Neural cell (in vitro differentiated cells): ENCODE measurements at regions not wholly inside any gene's neighbourhood (a gene's known extent, or its start where the extent isn't known, plus 50 kb on each side); places are given as distances from the start of the nearest gene placed in this dataset.
"Not testable (repeated sequence)": the region's sequence is repeated elsewhere in the genome, so short reads cannot be mapped to it uniquely, and the experiment has no call there.

Experiments used
- H2AFZ ChIP-seq: fragments of 200-600, 300-800 bp; sonication (generic), shearing (Covaris generic); 2 replicates; pipeline ENCODE4 v1.6.0; 2014; ENCODE audit warnings: low read depth, mild to moderate bottlenecking, antibody characterized with exemption, low read length, moderate library complexity
- H3F3A ChIP-seq: fragments of 200-600 bp; shearing (Covaris generic); 2 replicates; pipeline ENCODE4 v1.6.1; 2016; ENCODE audit warnings: mild to moderate bottlenecking, moderate library complexity, mixed read lengths, antibody characterized with exemption, low read length; ENCODE audit not compliant: insufficient read depth, poor library complexity, severe bottlenecking
- H3K27ac ChIP-seq: fragments of 200-600, 300-800 bp; sonication (generic), shearing (Covaris generic); 2 replicates; pipeline ENCODE4 v1.5.1; 2014; ENCODE audit warnings: mild to moderate bottlenecking, low read length, moderate library complexity
- H3K27me3 ChIP-seq: fragments of 300-800, 200-600 bp; sonication (generic), shearing (Covaris generic); 2 replicates; pipeline ENCODE4 v1.6.0; 2014; ENCODE audit warnings: mild to moderate bottlenecking, low read depth, low read length, moderate library complexity; ENCODE audit not compliant: insufficient read depth
- H3K36me3 ChIP-seq: fragments of 300-800, 200-600 bp; sonication (generic), shearing (Covaris generic); 2 replicates; pipeline ENCODE4 v1.5.1; 2014; ENCODE audit warnings: mild to moderate bottlenecking, antibody characterized with exemption, low read length, moderate library complexity; ENCODE audit not compliant: insufficient read depth
- H3K4me2 ChIP-seq: fragments of 300-800, 200-600 bp; sonication (generic), shearing (Covaris generic); 2 replicates; pipeline ENCODE4 v1.6.0; 2014; ENCODE audit warnings: mild to moderate bottlenecking, low read length
- H3K4me3 ChIP-seq: fragments of 300-800, 200-600 bp; sonication (generic), shearing (Covaris generic); 2 replicates; pipeline ENCODE4 v1.5.1; 2014; ENCODE audit warnings: mild to moderate bottlenecking, low read length, moderate library complexity
- H3K79me2 ChIP-seq: fragments of 200-600 bp; shearing (Covaris generic); replicated peaks from 2 replicates; pipeline ENCODE4 v1.6.0; 2014; ENCODE audit warnings: mild to moderate bottlenecking, low read length, moderate library complexity; ENCODE audit not compliant: insufficient read depth
- H3K9ac ChIP-seq: fragments of 300-800, 200-600 bp; sonication (generic), shearing (Covaris generic); 2 replicates; pipeline ENCODE4 v1.6.1; 2016; ENCODE audit warnings: mild to moderate bottlenecking, low read length, mixed read lengths
- H3K9me2 ChIP-seq: fragments of 200-600 bp; shearing (Covaris generic); 2 replicates; pipeline ENCODE4 v1.6.1; 2016; ENCODE audit warnings: mild to moderate bottlenecking, low read length, mixed read lengths; ENCODE audit not compliant: insufficient read depth
- H3K9me3 ChIP-seq: fragments of 200-600, 300-800 bp; sonication (generic), shearing (Covaris generic); 2 replicates; pipeline ENCODE4 v1.6.1; 2016; ENCODE audit warnings: mild to moderate bottlenecking, mixed run types, low read length, moderate library complexity, mixed read lengths
- H4K20me1 ChIP-seq: fragments of 200-600 bp; shearing (Covaris generic); 2 replicates; pipeline ENCODE4 v1.6.1; 2016; ENCODE audit warnings: mild to moderate bottlenecking, mixed run types; ENCODE audit not compliant: insufficient read depth
- CTCF ChIP-seq: fragments of 450-650 bp; IDR thresholded peaks from 2 replicates; pipeline ENCODE4 v1.5.1; 2014; ENCODE audit warnings: antibody characterized with exemption, mild to moderate bottlenecking, moderate library complexity; ENCODE audit not compliant: poor library complexity, severe bottlenecking
- EP300 ChIP-seq: fragments of 450-650 bp; conservative IDR thresholded peaks from 2 replicates; pipeline ENCODE4 v1.6.1; 2014; ENCODE audit warnings: antibody characterized with exemption, mild to moderate bottlenecking, moderate library complexity; ENCODE audit not compliant: poor library complexity, severe bottlenecking
- EZH2 ChIP-seq: fragments of 200-600, 300-800 bp; shearing (Covaris generic), sonication (generic); IDR thresholded peaks from 2 replicates; pipeline ENCODE4 v1.6.1; 2014; ENCODE audit warnings: antibody characterized with exemption, low read length, borderline replicate concordance, mild to moderate bottlenecking; ENCODE audit not compliant: insufficient read depth, poor library complexity, severe bottlenecking
- MXI1 ChIP-seq: fragments of 450-650 bp; conservative IDR thresholded peaks from 2 replicates; pipeline ENCODE4 v1.6.1; 2014; ENCODE audit warnings: antibody characterized with exemption, mild to moderate bottlenecking; ENCODE audit not compliant: poor library complexity, severe bottlenecking
- POLR2AphosphoS5 ChIP-seq: IDR thresholded peaks from 2 replicates; pipeline ENCODE4 v1.6.1; 2012
- RAD21 ChIP-seq: fragments of 450-650 bp; conservative IDR thresholded peaks from 2 replicates; pipeline ENCODE4 v1.6.1; 2014; ENCODE audit warnings: antibody characterized with exemption, mild to moderate bottlenecking, moderate library complexity
- REST ChIP-seq: IDR thresholded peaks from 2 replicates; pipeline ENCODE4 v1.6.1; 2012; ENCODE audit warnings: borderline replicate concordance
- SMC3 ChIP-seq: fragments of 450-650 bp; conservative IDR thresholded peaks from 2 replicates; pipeline ENCODE4 v1.6.1; 2014; ENCODE audit warnings: antibody characterized with exemption, mild to moderate bottlenecking, moderate library complexity; ENCODE audit not compliant: poor library complexity
- TAF1 ChIP-seq: IDR thresholded peaks from 2 replicates; pipeline ENCODE4 v1.6.1; 2012; ENCODE audit warnings: low read depth

DNA sequence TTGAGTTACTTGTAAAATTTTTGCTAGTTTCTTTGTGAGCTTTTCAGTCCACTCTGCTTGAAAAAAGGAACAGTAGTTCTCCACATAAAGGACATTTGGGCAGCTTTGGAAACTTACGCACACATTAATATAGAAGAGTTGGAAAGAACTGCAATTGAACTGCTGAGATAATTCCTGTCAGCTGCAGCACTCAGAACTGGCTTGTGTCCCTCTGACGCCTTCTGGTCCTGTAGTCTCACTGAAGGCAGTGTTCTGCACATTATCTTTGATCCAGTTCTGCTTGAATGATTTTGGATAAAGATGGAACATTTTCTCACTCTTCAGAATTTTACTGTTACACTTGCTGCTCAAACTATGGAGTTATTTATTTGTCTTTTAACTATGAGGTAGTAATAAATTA is 901.9 kb downstream of the OTOL1 start:
- no peak for TF ChIP-seq RAD21
- TF ChIP-seq SMC3, result no peak
- TF ChIP-seq REST, result no peak
- no peak for TF ChIP-seq MXI1
- no peak for TF ChIP-seq POLR2AphosphoS5
- TF ChIP-seq TAF1, result no peak
- no peak for TF ChIP-seq CTCF
- TF ChIP-seq EZH2, result no peak
- TF ChIP-seq EP300, result no peak
- H3K79me2 ChIP-seq, result no peaks in the 10 kb centered on the region

GRCh38 chr3:162400697-162401096 is 904.1 kb downstream of the OTOL1 start:
- H3K27ac ChIP-seq, result no peak overlapping the region
- no peak overlapping the region for H2AFZ ChIP-seq
- H4K20me1 ChIP-seq, result no peaks in the 10 kb centered on the region
- H3K4me2 ChIP-seq, result no peak overlapping the region
- H3K9ac ChIP-seq, result no peak overlapping the region
- no peaks in the 10 kb centered on the region for H3K79me2 ChIP-seq
- TF ChIP-seq TAF1, result no peak
- TF ChIP-seq CTCF, result peak; percentile 32
- TF ChIP-seq SMC3, result no peak
- no peak for TF ChIP-seq RAD21
- H3K4me3 ChIP-seq, result no peak overlapping the region
- H3K36me3 ChIP-seq, result no peaks in the 10 kb centered on the region
- H3F3A ChIP-seq, result no peaks in the 10 kb centered on the region
- no peaks in the 10 kb centered on the region for H3K9me2 ChIP-seq
- no peaks in the 10 kb centered on the region for H3K27me3 ChIP-seq
- peaks cover 3% of the 10 kb centered on the region for H3K9me3 ChIP-seq

More for the DNA sequence above, 901.9 kb downstream of the OTOL1 start:
- Histone ChIP-seq H3F3A (no peaks in the 10 kb centered on the region), H3K4me2 (no peak overlapping the region), H3K27me3 (no peaks in the 10 kb centered on the region), H3K27ac (no peak overlapping the region), H3K36me3 (no peaks in the 10 kb centered on the region), H2AFZ (no peak overlapping the region), H3K9ac (no peak overlapping the region), H4K20me1 (no peaks in the 10 kb centered on the region), H3K9me3 (no peaks in the 10 kb centered on the region), H3K4me3 (no peak overlapping the region), H3K9me2 (no peaks in the 10 kb centered on the region)

- not testable (repeated sequence) for H3K79me2 ChIP-seq, H3K36me3 ChIP-seq, H3K4me3 ChIP-seq, H3K27ac ChIP-seq, H3K4me2 ChIP-seq, H3K27me3 ChIP-seq, H3F3A ChIP-seq, H3K9me3 ChIP-seq, H2AFZ ChIP-seq, H3K9me2 ChIP-seq, H3K9ac ChIP-seq, H4K20me1 ChIP-seq
Measured at GRCh38 chr3:162411556-162411955, 914.9 kb downstream of the OTOL1 start.
